ENCODE measurements at regions not wholly inside any gene's neighbourhood (a gene's known extent, or its start where the extent isn't known, plus 50 kb on each side); places are given as distances from the start of the nearest gene placed in this dataset.
A peak's percentile ranks its signal among the peaks of the same experiment; 100 is the strongest.

- ATAC-seq (no peak), DNase-seq (peak; percentile 1)
- no peak overlapping the region for H3K4me2 ChIP-seq (ENCODE audit: low read length)
- H3K9ac ChIP-seq (ENCODE audit: low read length) = no peak overlapping the region
- CTCF ChIA-PET = no interaction called here
- BruUV-seq (replicated peaks) = no TSS peak
- no peak overlapping the region for H2AFZ ChIP-seq (ENCODE audit: low read length)
- no peaks in the 10 kb centered on the region for H3K4me1 ChIP-seq (ENCODE audit: insufficient read depth, low read length)
- TF ChIP-seq CTCF (conservative IDR thresholded peaks at IDR 0.05; ENCODE audit: low read depth, low read length) (no peak), EZH2 (IDR thresholded peaks at IDR 0.05; ENCODE audit: low read length, unreplicated experiment) (no peak), EZH2phosphoT487 (IDR thresholded peaks at IDR 0.05; ENCODE audit: borderline replicate concordance, low read length) (no peak)
- H3K27me3 ChIP-seq (ENCODE audit: low read length) = no peaks in the 10 kb centered on the region
- no peaks in the 10 kb centered on the region for H3K9me3 ChIP-seq (ENCODE audit: low read length)
- no peaks in the 10 kb centered on the region for H3K79me2 ChIP-seq (ENCODE audit: low read length)
- POLR2A ChIA-PET (ENCODE audit: unreplicated experiment) = no interaction called here
- intact Hi-C loops (cut with micrococcal nuclease) = no loop called here
- no peaks in the 10 kb centered on the region for H3F3A ChIP-seq (ENCODE audit: low read length, unreplicated experiment)
- no peaks in the 10 kb centered on the region for H4K20me1 ChIP-seq (ENCODE audit: low read length)
- no peaks in the 10 kb centered on the region for H3K36me3 ChIP-seq (ENCODE audit: low read depth, low read length)
- H3K9me2 ChIP-seq (replicated peaks; ENCODE audit: low read length) = no peaks in the 10 kb centered on the region
- H3K4me3 ChIP-seq (ENCODE audit: low read length) = no peak overlapping the region
- no peak overlapping the region for H3K27ac ChIP-seq (ENCODE audit: low read length)
Observed at GRCh38 chr13:72146816-72147215, 279.8 kb upstream of the DACH1 start.

- H3K4me1 ChIP-seq (ENCODE audit: insufficient read depth, low read length) = no peaks in the 10 kb centered on the region
- no peaks in the 10 kb centered on the region for H3K79me2 ChIP-seq (ENCODE audit: low read length)
- TF ChIP-seq EZH2phosphoT487 (IDR thresholded peaks at IDR 0.05; ENCODE audit: borderline replicate concordance, low read length) (no peak), CTCF (conservative IDR thresholded peaks at IDR 0.05; ENCODE audit: low read depth, low read length) (no peak), EZH2 (IDR thresholded peaks at IDR 0.05; ENCODE audit: low read length, unreplicated experiment) (no peak)
- no peak overlapping the region for H3K4me3 ChIP-seq (ENCODE audit: low read length)
- no peak overlapping the region for H3K27ac ChIP-seq (ENCODE audit: low read length)
- H3K4me2 ChIP-seq (ENCODE audit: low read length) = no peak overlapping the region
- ChIA-PET CTCF (no interaction called here), POLR2A (ENCODE audit: unreplicated experiment) (no interaction called here)
- no peak overlapping the region for H3K9ac ChIP-seq (ENCODE audit: low read length)
- H4K20me1 ChIP-seq (ENCODE audit: low read length) = no peaks in the 10 kb centered on the region
- DNase-seq = no peak
- no peak for ATAC-seq
- intact Hi-C loops (cut with micrococcal nuclease) = no loop called here
- H3K9me2 ChIP-seq (replicated peaks; ENCODE audit: low read length) = no peaks in the 10 kb centered on the region
- no peaks in the 10 kb centered on the region for H3K36me3 ChIP-seq (ENCODE audit: low read depth, low read length)
- H3K9me3 ChIP-seq (ENCODE audit: low read length) = no peaks in the 10 kb centered on the region
- no TSS peak for BruUV-seq (replicated peaks)
- H3K27me3 ChIP-seq (ENCODE audit: low read length) = no peaks in the 10 kb centered on the region
- no peaks in the 10 kb centered on the region for H3F3A ChIP-seq (ENCODE audit: low read length, unreplicated experiment)
- no peak overlapping the region for H2AFZ ChIP-seq (ENCODE audit: low read length)
Observed at GRCh38 chr13:72145383-72145782, 278.4 kb upstream of the DACH1 start.

- Histone ChIP-seq H3F3A (ENCODE audit: low read length, unreplicated experiment) (no peaks in the 10 kb centered on the region), H3K9me3 (ENCODE audit: low read length) (no peaks in the 10 kb centered on the region), H3K4me1 (ENCODE audit: insufficient read depth, low read length) (no peaks in the 10 kb centered on the region), H3K27ac (ENCODE audit: low read length) (no peak overlapping the region), H3K9ac (ENCODE audit: low read length) (no peak overlapping the region), H3K79me2 (ENCODE audit: low read length) (no peaks in the 10 kb centered on the region), H4K20me1 (ENCODE audit: low read length) (no peaks in the 10 kb centered on the region), H3K27me3 (ENCODE audit: low read length) (no peaks in the 10 kb centered on the region), H3K36me3 (ENCODE audit: low read depth, low read length) (no peaks in the 10 kb centered on the region), H3K4me2 (ENCODE audit: low read length) (no peak overlapping the region), H2AFZ (ENCODE audit: low read length) (no peak overlapping the region), H3K4me3 (ENCODE audit: low read length) (no peak overlapping the region), H3K9me2 (replicated peaks; ENCODE audit: low read length) (no peaks in the 10 kb centered on the region)
- ChIA-PET POLR2A (ENCODE audit: unreplicated experiment) (no interaction called here), CTCF (no interaction called here)
- no TSS peak for BruUV-seq (replicated peaks)
- TF ChIP-seq CTCF (conservative IDR thresholded peaks at IDR 0.05; ENCODE audit: low read depth, low read length) (no peak), EZH2phosphoT487 (IDR thresholded peaks at IDR 0.05; ENCODE audit: borderline replicate concordance, low read length) (no peak), EZH2 (IDR thresholded peaks at IDR 0.05; ENCODE audit: low read length, unreplicated experiment) (no peak)
- peak; percentile 12 for DNase-seq
- ATAC-seq = no peak
- intact Hi-C loops (cut with micrococcal nuclease) = no loop called here
Observed at GRCh38 chr13:72144636-72145035, 277.6 kb upstream of the DACH1 start.
